Loucy (cell line): ENCODE measurements at regions not wholly inside any gene's neighbourhood (a gene's known extent, or its start where the extent isn't known, plus 50 kb on each side); places are given as distances from the start of the nearest gene placed in this dataset.

Experiments used
- EZH2phosphoT487 ChIP-seq: fragments of 200-600 bp; IDR thresholded peaks from 2 replicates; pipeline ENCODE4 v1.6.1; 2018; ENCODE audit warnings: antibody characterized with exemption, mild to moderate bottlenecking, moderate library complexity, borderline replicate concordance
- TF ChIP-seq, protein P1 (sequence below): fragments of 200-600 bp; sonication (generic); conservative IDR thresholded peaks from 2 replicates; pipeline ENCODE4 v1.5.1; 2014; ENCODE audit warnings: mild to moderate bottlenecking, antibody characterized with exemption, low read length

GRCh38 chr5:165057145-165057544 lies 1551.7 kb downstream of the MAT2B start:
- TF ChIP-seq, protein P1, sequence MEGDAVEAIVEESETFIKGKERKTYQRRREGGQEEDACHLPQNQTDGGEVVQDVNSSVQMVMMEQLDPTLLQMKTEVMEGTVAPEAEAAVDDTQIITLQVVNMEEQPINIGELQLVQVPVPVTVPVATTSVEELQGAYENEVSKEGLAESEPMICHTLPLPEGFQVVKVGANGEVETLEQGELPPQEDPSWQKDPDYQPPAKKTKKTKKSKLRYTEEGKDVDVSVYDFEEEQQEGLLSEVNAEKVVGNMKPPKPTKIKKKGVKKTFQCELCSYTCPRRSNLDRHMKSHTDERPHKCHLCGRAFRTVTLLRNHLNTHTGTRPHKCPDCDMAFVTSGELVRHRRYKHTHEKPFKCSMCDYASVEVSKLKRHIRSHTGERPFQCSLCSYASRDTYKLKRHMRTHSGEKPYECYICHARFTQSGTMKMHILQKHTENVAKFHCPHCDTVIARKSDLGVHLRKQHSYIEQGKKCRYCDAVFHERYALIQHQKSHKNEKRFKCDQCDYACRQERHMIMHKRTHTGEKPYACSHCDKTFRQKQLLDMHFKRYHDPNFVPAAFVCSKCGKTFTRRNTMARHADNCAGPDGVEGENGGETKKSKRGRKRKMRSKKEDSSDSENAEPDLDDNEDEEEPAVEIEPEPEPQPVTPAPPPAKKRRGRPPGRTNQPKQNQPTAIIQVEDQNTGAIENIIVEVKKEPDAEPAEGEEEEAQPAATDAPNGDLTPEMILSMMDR = no peak
- TF ChIP-seq EZH2phosphoT487 = no peak
